NB4 (cell line): ENCODE measurements at regions not wholly inside any gene's neighbourhood (a gene's known extent, or its start where the extent isn't known, plus 50 kb on each side); places are given as distances from the start of the nearest gene placed in this dataset.

Experiments used
- CTCF ChIP-seq: IDR thresholded peaks from one replicate; pipeline ENCODE4 v1.5.1; 2012; ENCODE audit warnings: low read depth, low read length
- MYC ChIP-seq: IDR thresholded peaks from 2 replicates; pipeline ENCODE4 v1.6.1; 2011; ENCODE audit warnings: low read depth, low read length
- POLR2A ChIP-seq: IDR thresholded peaks from 2 replicates; pipeline ENCODE4 v1.6.1; 2011; ENCODE audit warnings: mild to moderate bottlenecking; ENCODE audit not compliant: insufficient read length; ENCODE audit errors: extremely low read depth

DNA sequence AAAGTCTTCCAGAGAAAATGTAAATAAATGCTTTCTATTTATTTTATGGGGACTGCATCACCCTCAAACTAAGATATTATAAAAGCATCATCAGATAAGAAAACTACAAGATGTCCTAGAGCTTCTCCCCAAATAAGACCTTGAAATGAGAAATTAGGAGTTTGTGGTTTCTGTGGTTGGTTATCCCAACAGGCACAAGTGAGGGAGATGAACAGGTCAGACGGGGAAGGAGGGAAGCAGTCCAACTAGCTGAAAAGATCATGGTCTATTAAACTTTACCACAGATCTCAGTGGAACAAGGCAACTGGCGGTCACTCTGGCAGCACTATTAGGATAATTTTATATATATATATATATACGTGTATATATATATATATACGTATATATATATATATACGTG lies 319.3 kb upstream of the GRID2 start:
- TF ChIP-seq CTCF (no peak), POLR2A (no peak), MYC (no peak)
